ENCODE measurements at regions not wholly inside any gene's neighbourhood (a gene's known extent, or its start where the extent isn't known, plus 50 kb on each side); places are given as distances from the start of the nearest gene placed in this dataset.

GRCh38 chr10:65786279-65786678, 1139.6 kb upstream of the LRRTM3 start:
- H3K79me2 ChIP-seq (ENCODE audit: low read depth), result no peaks in the 10 kb centered on the region
- H3K36me3 ChIP-seq, result no peaks in the 10 kb centered on the region
- no peaks in the 10 kb centered on the region for H4K20me1 ChIP-seq (ENCODE audit: low read depth)
- no peaks in the 10 kb centered on the region for H3F3A ChIP-seq (ENCODE audit: low read depth)
- Mint-ChIP-seq H3K4me3 (no peak overlapping the region), H3K36me3 (no peaks in the 10 kb centered on the region), H3K27ac (no peak overlapping the region), H3K9me3 (no peaks in the 10 kb centered on the region), H3K4me1 (no peaks in the 10 kb centered on the region), H3K27me3 (ENCODE audit: insufficient read depth, low read depth) (no peaks in the 10 kb centered on the region)
- H3K9ac ChIP-seq, result no peak overlapping the region
- TF ChIP-seq EZH2phosphoT487 (IDR thresholded peaks at IDR 0.05) (no peak), CTCF (IDR thresholded peaks at IDR 0.05) (no peak), EZH2 (IDR thresholded peaks at IDR 0.05) (no peak)
- H3K4me2 ChIP-seq, result no peak overlapping the region
- H3K9me3 ChIP-seq (ENCODE audit: low read depth), result no peaks in the 10 kb centered on the region
- DNase-seq (ENCODE audit: low spot score), result no peak
- H3K4me1 ChIP-seq, result no peaks in the 10 kb centered on the region
- H3K4me3 ChIP-seq, result no peak overlapping the region
- no peak overlapping the region for H2AFZ ChIP-seq (replicated peaks)
- no peaks in the 10 kb centered on the region for H3K27me3 ChIP-seq
- no peak overlapping the region for H3K27ac ChIP-seq

GRCh38 chr10:65787571-65787970, 1138.3 kb upstream of the LRRTM3 start:
- Histone ChIP-seq H4K20me1 (ENCODE audit: low read depth) (no peaks in the 10 kb centered on the region), H3K9ac (no peak overlapping the region), H3K9me3 (ENCODE audit: low read depth) (no peaks in the 10 kb centered on the region), H3F3A (ENCODE audit: low read depth) (no peaks in the 10 kb centered on the region), H2AFZ (replicated peaks) (no peak overlapping the region), H3K4me3 (no peak overlapping the region), H3K27me3 (no peaks in the 10 kb centered on the region), H3K4me1 (no peaks in the 10 kb centered on the region), H3K4me2 (no peak overlapping the region), H3K36me3 (no peaks in the 10 kb centered on the region), H3K27ac (no peak overlapping the region), H3K79me2 (ENCODE audit: low read depth) (no peaks in the 10 kb centered on the region)
- no peak overlapping the region for H3K4me3 Mint-ChIP-seq
- H3K36me3 Mint-ChIP-seq, result no peaks in the 10 kb centered on the region
- H3K27me3 Mint-ChIP-seq (ENCODE audit: insufficient read depth, low read depth), result no peaks in the 10 kb centered on the region
- no peak overlapping the region for H3K27ac Mint-ChIP-seq
- TF ChIP-seq EZH2phosphoT487 (IDR thresholded peaks at IDR 0.05) (no peak), EZH2 (IDR thresholded peaks at IDR 0.05) (no peak), CTCF (IDR thresholded peaks at IDR 0.05) (no peak)
- no peaks in the 10 kb centered on the region for H3K9me3 Mint-ChIP-seq
- no peaks in the 10 kb centered on the region for H3K4me1 Mint-ChIP-seq
- DNase-seq (ENCODE audit: low spot score), result no peak

GRCh38 chr10:65788271-65788670, 1137.6 kb upstream of the LRRTM3 start:
- H3K9ac ChIP-seq, result no peak overlapping the region
- H3K4me3 ChIP-seq, result no peak overlapping the region
- H3K9me3 ChIP-seq (ENCODE audit: low read depth), result no peaks in the 10 kb centered on the region
- no peak overlapping the region for H3K27ac ChIP-seq
- no peak for DNase-seq (ENCODE audit: low spot score)
- Mint-ChIP-seq H3K36me3 (no peaks in the 10 kb centered on the region), H3K27me3 (ENCODE audit: insufficient read depth, low read depth) (no peaks in the 10 kb centered on the region), H3K9me3 (no peaks in the 10 kb centered on the region), H3K4me3 (no peak overlapping the region), H3K27ac (no peak overlapping the region), H3K4me1 (no peaks in the 10 kb centered on the region)
- H4K20me1 ChIP-seq (ENCODE audit: low read depth), result no peaks in the 10 kb centered on the region
- H3K4me2 ChIP-seq, result no peak overlapping the region
- H3K27me3 ChIP-seq, result no peaks in the 10 kb centered on the region
- no peaks in the 10 kb centered on the region for H3K79me2 ChIP-seq (ENCODE audit: low read depth)
- H2AFZ ChIP-seq (replicated peaks), result no peak overlapping the region
- no peak for TF ChIP-seq CTCF (IDR thresholded peaks at IDR 0.05)
- no peak for TF ChIP-seq EZH2 (IDR thresholded peaks at IDR 0.05)
- TF ChIP-seq EZH2phosphoT487 (IDR thresholded peaks at IDR 0.05), result no peak
- H3K4me1 ChIP-seq, result no peaks in the 10 kb centered on the region
- no peaks in the 10 kb centered on the region for H3K36me3 ChIP-seq
- H3F3A ChIP-seq (ENCODE audit: low read depth), result no peaks in the 10 kb centered on the region

GRCh38 chr10:65791979-65792378, 1133.9 kb upstream of the LRRTM3 start:
- H3K27ac Mint-ChIP-seq, result no peak overlapping the region
- no peak for TF ChIP-seq EZH2phosphoT487 (IDR thresholded peaks at IDR 0.05)
- no peak for TF ChIP-seq CTCF (IDR thresholded peaks at IDR 0.05)
- TF ChIP-seq EZH2 (IDR thresholded peaks at IDR 0.05), result no peak
- H3K27ac ChIP-seq, result no peak overlapping the region
- no peaks in the 10 kb centered on the region for H4K20me1 ChIP-seq (ENCODE audit: low read depth)
- H3K36me3 Mint-ChIP-seq, result no peaks in the 10 kb centered on the region
- no peak overlapping the region for H3K4me3 ChIP-seq
- H3K4me2 ChIP-seq, result no peak overlapping the region
- no peaks in the 10 kb centered on the region for H3K9me3 Mint-ChIP-seq
- H3K4me3 Mint-ChIP-seq, result no peak overlapping the region
- H3K36me3 ChIP-seq, result no peaks in the 10 kb centered on the region
- no peak overlapping the region for H2AFZ ChIP-seq (replicated peaks)
- DNase-seq (ENCODE audit: low spot score), result no peak
- H3K9me3 ChIP-seq (ENCODE audit: low read depth), result no peaks in the 10 kb centered on the region
- no peaks in the 10 kb centered on the region for H3K27me3 ChIP-seq
- H3K9ac ChIP-seq, result no peak overlapping the region
- no peaks in the 10 kb centered on the region for H3K79me2 ChIP-seq (ENCODE audit: low read depth)
- H3K4me1 ChIP-seq, result no peaks in the 10 kb centered on the region
- H3K27me3 Mint-ChIP-seq (ENCODE audit: insufficient read depth, low read depth), result no peaks in the 10 kb centered on the region
- no peaks in the 10 kb centered on the region for H3F3A ChIP-seq (ENCODE audit: low read depth)
- no peaks in the 10 kb centered on the region for H3K4me1 Mint-ChIP-seq

Measured in neural progenitor cell (in vitro differentiated cells).